ENCODE measurements at regions not wholly inside any gene's neighbourhood (a gene's known extent, or its start where the extent isn't known, plus 50 kb on each side); places are given as distances from the start of the nearest gene placed in this dataset.

DNA sequence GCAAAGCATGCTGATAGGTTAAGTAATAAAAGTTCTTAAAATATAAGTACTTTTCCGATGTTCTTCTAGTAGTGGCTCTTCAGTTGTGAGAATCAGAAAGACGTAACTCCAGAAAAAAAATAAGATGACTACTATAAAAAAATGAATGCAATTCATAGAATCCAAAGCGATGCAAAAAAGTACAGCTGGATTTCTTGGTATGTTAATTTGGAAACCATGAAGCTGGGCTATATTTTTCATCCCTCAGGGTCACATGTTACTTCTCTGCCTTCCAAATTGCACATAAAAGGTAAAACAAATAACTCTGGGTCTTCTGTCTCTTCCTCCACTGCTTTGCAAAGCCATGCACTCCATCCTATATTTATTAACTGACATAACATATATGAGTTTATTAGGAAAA, 843.9 kb upstream of the DPPA4 start (continued):
- TF ChIP-seq FOXA2 (IDR thresholded peaks at IDR 0.05) (no peak), JUND (IDR thresholded peaks at IDR 0.05) (no peak)

DNA sequence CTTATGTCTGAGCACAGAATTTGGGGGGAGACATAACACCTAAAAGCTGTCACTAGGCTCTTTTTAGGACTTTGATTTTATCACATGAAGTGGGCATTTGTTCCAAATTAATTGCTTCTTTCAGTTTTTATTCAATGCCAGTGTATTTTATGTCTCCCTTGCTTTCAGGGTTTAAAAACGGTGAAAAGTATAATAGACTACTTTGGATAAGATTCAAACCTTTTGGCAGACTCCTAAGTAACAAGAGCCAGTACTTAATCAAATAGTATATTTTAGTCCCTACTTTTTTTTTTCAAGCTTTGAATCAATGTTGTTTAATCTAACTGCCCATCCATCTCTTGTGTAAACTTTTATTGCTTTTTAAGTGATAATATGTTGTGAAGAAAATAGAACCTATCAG, 847.2 kb upstream of the DPPA4 start:
- Histone ChIP-seq H3K36me3 (ENCODE audit: control insufficient read depth in 4 of 4, insufficient read depth in 3 of 4, low read depth in 1 of 4, low read length in 3 of 4) (no peaks in the 10 kb centered on the region), H3K9ac (ENCODE audit: low read depth in 1 of 2, low read length in 2 of 2) (no peak overlapping the region), H3K4me1 (ENCODE audit: control insufficient read depth in 4 of 4, insufficient read depth in 4 of 4, low read length in 3 of 4) (peaks cover 0 to 5% (median 3%) of the 10 kb centered on the region in 4 donors), H3K27me3 (ENCODE audit: control insufficient read depth in 4 of 4, insufficient read depth in 4 of 4, low read length in 3 of 4) (no peaks in the 10 kb centered on the region), H3K4me3 (ENCODE audit: low read depth in 1 of 3, low read length in 3 of 3) (no peak overlapping the region), H3K27ac (ENCODE audit: low read depth in 1 of 2, low read length in 2 of 2) (no peak overlapping the region), H3K9me3 (ENCODE audit: control insufficient read depth in 4 of 4, low read length in 3 of 4) (no peaks in the 10 kb centered on the region)
- DNase-seq (ENCODE audit: low spot score): no peak
- 35% methylated on average over 1 of the region's 1 CpG for WGBS
- TF ChIP-seq, protein P1, sequence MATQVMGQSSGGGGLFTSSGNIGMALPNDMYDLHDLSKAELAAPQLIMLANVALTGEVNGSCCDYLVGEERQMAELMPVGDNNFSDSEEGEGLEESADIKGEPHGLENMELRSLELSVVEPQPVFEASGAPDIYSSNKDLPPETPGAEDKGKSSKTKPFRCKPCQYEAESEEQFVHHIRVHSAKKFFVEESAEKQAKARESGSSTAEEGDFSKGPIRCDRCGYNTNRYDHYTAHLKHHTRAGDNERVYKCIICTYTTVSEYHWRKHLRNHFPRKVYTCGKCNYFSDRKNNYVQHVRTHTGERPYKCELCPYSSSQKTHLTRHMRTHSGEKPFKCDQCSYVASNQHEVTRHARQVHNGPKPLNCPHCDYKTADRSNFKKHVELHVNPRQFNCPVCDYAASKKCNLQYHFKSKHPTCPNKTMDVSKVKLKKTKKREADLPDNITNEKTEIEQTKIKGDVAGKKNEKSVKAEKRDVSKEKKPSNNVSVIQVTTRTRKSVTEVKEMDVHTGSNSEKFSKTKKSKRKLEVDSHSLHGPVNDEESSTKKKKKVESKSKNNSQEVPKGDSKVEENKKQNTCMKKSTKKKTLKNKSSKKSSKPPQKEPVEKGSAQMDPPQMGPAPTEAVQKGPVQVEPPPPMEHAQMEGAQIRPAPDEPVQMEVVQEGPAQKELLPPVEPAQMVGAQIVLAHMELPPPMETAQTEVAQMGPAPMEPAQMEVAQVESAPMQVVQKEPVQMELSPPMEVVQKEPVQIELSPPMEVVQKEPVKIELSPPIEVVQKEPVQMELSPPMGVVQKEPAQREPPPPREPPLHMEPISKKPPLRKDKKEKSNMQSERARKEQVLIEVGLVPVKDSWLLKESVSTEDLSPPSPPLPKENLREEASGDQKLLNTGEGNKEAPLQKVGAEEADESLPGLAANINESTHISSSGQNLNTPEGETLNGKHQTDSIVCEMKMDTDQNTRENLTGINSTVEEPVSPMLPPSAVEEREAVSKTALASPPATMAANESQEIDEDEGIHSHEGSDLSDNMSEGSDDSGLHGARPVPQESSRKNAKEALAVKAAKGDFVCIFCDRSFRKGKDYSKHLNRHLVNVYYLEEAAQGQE (IDR thresholded peaks at IDR 0.05): no peak
- TF ChIP-seq GABPA (IDR thresholded peaks at IDR 0.05 in 1 of 2, conservative IDR thresholded peaks at IDR 0.05 in 1 of 2) (no peak), EGR1 (IDR thresholded peaks at IDR 0.05; ENCODE audit: low read depth in 2 of 2) (no peak), FOXA1 (IDR thresholded peaks at IDR 0.05) (no peak), RAD21 (IDR thresholded peaks at IDR 0.05) (no peak), HNF4A (conservative IDR thresholded peaks at IDR 0.05) (no peak), JUND (IDR thresholded peaks at IDR 0.05) (no peak), NR2F2 (IDR thresholded peaks at IDR 0.05) (no peak), RXRA (IDR thresholded peaks at IDR 0.05) (no peak), YY1 (IDR thresholded peaks at IDR 0.05) (no peak), HNF4G (IDR thresholded peaks at IDR 0.05) (no peak), FOXA2 (IDR thresholded peaks at IDR 0.05) (no peak), SP1 (IDR thresholded peaks at IDR 0.05) (no peak)
- TF ChIP-seq, protein P2, sequence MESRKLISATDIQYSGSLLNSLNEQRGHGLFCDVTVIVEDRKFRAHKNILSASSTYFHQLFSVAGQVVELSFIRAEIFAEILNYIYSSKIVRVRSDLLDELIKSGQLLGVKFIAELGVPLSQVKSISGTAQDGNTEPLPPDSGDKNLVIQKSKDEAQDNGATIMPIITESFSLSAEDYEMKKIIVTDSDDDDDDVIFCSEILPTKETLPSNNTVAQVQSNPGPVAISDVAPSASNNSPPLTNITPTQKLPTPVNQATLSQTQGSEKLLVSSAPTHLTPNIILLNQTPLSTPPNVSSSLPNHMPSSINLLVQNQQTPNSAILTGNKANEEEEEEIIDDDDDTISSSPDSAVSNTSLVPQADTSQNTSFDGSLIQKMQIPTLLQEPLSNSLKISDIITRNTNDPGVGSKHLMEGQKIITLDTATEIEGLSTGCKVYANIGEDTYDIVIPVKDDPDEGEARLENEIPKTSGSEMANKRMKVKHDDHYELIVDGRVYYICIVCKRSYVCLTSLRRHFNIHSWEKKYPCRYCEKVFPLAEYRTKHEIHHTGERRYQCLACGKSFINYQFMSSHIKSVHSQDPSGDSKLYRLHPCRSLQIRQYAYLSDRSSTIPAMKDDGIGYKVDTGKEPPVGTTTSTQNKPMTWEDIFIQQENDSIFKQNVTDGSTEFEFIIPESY (IDR thresholded peaks at IDR 0.05): no peak
- TF ChIP-seq, protein P3, sequence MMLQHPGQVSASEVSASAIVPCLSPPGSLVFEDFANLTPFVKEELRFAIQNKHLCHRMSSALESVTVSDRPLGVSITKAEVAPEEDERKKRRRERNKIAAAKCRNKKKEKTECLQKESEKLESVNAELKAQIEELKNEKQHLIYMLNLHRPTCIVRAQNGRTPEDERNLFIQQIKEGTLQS (IDR thresholded peaks at IDR 0.05): no peak
- TF ChIP-seq, protein P4, sequence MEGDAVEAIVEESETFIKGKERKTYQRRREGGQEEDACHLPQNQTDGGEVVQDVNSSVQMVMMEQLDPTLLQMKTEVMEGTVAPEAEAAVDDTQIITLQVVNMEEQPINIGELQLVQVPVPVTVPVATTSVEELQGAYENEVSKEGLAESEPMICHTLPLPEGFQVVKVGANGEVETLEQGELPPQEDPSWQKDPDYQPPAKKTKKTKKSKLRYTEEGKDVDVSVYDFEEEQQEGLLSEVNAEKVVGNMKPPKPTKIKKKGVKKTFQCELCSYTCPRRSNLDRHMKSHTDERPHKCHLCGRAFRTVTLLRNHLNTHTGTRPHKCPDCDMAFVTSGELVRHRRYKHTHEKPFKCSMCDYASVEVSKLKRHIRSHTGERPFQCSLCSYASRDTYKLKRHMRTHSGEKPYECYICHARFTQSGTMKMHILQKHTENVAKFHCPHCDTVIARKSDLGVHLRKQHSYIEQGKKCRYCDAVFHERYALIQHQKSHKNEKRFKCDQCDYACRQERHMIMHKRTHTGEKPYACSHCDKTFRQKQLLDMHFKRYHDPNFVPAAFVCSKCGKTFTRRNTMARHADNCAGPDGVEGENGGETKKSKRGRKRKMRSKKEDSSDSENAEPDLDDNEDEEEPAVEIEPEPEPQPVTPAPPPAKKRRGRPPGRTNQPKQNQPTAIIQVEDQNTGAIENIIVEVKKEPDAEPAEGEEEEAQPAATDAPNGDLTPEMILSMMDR (IDR thresholded peaks at IDR 0.05; ENCODE audit: low read depth, low read length, missing input control): no peak
